Activated naive CD8-positive, alpha-beta T cell treated with anti-CD3 and anti-CD28 coated beads, Interleukin-2, amount 10 ng/mL, durations not matched to agents 7 days and 5 days (primary cell): ENCODE measurements at regions not wholly inside any gene's neighbourhood (a gene's known extent, or its start where the extent isn't known, plus 50 kb on each side); places are given as distances from the start of the nearest gene placed in this dataset.
"Not testable (repeated sequence)": the region's sequence is repeated elsewhere in the genome, so short reads cannot be mapped to it uniquely, and the experiment has no call there.

Experiments
- ATAC-seq: fragments of 150-1000 bp; cut with Tn5 transposase; one replicate; pipeline ENCODE4 v1.10.0; 2021; ENCODE audit warnings: low read depth, moderate library complexity
- POLR2A ChIA-PET: fragments of 350-600 bp; sonication (Branson Sonifier 250); formaldehyde crosslinking; loops from one replicate; lab custom pipeline; 2021; ENCODE audit warnings: antibody characterized with exemption; lab: Charles Lee
- DNase-seq: peaks from one replicate; pipeline ENCODE4 v3.0.0; 2021
- H3K27ac Mint-ChIP-seq: one replicate; pipeline ENCODE4 v1.8.0; 2022; ENCODE audit warnings: mild to moderate bottlenecking, mixed read lengths
- H3K27me3 Mint-ChIP-seq: one replicate; pipeline ENCODE4 v1.8.0; 2022; ENCODE audit warnings: mild to moderate bottlenecking, moderate library complexity, mixed read lengths
- H3K36me3 Mint-ChIP-seq: one replicate; pipeline ENCODE4 v1.8.0; 2021; ENCODE audit warnings: mild to moderate bottlenecking, mixed read lengths
- H3K4me1 Mint-ChIP-seq: one replicate; pipeline ENCODE4 v1.8.0; 2021; ENCODE audit warnings: mixed read lengths
- H3K4me3 Mint-ChIP-seq: one replicate; pipeline ENCODE4 v1.8.0; 2022; ENCODE audit warnings: mild to moderate bottlenecking, moderate library complexity, mixed read lengths
- H3K9me3 Mint-ChIP-seq: one replicate; pipeline ENCODE4 v1.8.0; 2021; ENCODE audit warnings: mixed read lengths

GRCh38 chrX:128728943-128729342, 676.7 kb upstream of the ACTRT1 start:
- Mint-ChIP-seq H3K36me3 (no peaks in the 10 kb centered on the region), H3K27ac (no peak overlapping the region), H3K4me3 (no peak overlapping the region), H3K4me1 (no peaks in the 10 kb centered on the region), H3K27me3 (no peaks in the 10 kb centered on the region), H3K9me3 (no peaks in the 10 kb centered on the region)
- POLR2A ChIA-PET = no interaction called here
- DNase-seq (no peak), ATAC-seq (no peak)

DNA sequence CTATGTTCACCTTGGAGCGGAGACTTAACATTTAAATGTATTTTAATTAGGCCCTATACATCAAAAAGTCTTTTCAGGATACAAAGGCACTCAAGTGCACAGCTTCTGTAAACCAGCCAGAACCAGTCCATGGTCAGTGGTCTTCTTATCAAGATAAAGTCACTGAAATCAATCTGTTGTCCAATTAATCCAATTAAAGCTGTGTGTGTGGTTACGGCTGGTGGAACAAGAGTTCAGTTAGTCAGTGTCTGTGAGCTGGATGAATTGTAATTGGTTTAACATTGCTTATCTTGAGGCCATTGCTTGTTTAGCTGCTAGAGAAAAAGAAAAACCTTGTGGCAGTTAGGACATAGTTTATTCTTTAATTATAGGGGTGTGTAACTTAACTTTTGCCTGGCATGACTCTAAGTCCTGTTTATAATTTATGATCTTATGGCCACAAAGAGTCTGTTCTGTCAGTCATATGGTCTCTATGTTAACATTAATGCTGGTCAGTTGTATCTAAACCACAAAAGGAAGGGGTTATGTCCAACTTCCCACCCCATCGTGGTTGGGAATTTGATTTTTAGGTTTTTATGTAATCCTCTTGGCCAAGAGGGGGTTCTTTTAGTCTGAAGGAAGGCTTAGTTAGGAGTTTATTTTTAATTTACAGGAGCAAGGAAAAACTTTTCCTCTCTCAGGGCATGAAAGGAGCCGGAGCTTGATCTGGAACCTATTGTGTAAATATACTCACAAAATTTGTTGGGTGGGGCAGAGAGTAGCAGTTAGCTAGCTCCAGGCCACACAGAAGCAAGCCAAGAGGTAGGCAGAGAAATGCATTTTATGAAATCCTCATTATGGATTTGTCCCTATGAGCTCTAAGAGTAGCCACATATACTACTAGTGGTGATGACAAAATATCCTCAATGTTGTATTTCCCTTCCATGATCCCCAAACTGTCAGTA, 665.7 kb upstream of the ACTRT1 start:
- no peak overlapping the region for H3K4me3 Mint-ChIP-seq

GRCh38 chrX:128714425-128714824, 662.2 kb upstream of the ACTRT1 start:
- Mint-ChIP-seq H3K27ac (no peak overlapping the region), H3K27me3 (no peaks in the 10 kb centered on the region), H3K36me3 (no peaks in the 10 kb centered on the region), H3K9me3 (no peaks in the 10 kb centered on the region), H3K4me3 (no peak overlapping the region), H3K4me1 (no peaks in the 10 kb centered on the region)
- ATAC-seq (no peak), DNase-seq (no peak)
- POLR2A ChIA-PET = no interaction called here

More for the DNA sequence above, 665.7 kb upstream of the ACTRT1 start:
- DNase-seq = no peak
- ATAC-seq = no peak
- Mint-ChIP-seq H3K27me3 (no peaks in the 10 kb centered on the region), H3K36me3 (no peaks in the 10 kb centered on the region), H3K27ac (no peak overlapping the region), H3K4me1 (no peaks in the 10 kb centered on the region), H3K9me3 (no peaks in the 10 kb centered on the region)
- POLR2A ChIA-PET = no interaction called here

GRCh38 chrX:128699716-128700285, 647.6 kb upstream of the ACTRT1 start:
- H3K27ac Mint-ChIP-seq = no peak overlapping the region
- DNase-seq (no peak), ATAC-seq (no peak)
- no peaks in the 10 kb centered on the region for H3K4me1 Mint-ChIP-seq
- H3K36me3 Mint-ChIP-seq = no peaks in the 10 kb centered on the region
- POLR2A ChIA-PET = no interaction called here
- H3K9me3 Mint-ChIP-seq = no peaks in the 10 kb centered on the region
- H3K4me3 Mint-ChIP-seq = no peak overlapping the region
- H3K27me3 Mint-ChIP-seq = no peaks in the 10 kb centered on the region

DNA sequence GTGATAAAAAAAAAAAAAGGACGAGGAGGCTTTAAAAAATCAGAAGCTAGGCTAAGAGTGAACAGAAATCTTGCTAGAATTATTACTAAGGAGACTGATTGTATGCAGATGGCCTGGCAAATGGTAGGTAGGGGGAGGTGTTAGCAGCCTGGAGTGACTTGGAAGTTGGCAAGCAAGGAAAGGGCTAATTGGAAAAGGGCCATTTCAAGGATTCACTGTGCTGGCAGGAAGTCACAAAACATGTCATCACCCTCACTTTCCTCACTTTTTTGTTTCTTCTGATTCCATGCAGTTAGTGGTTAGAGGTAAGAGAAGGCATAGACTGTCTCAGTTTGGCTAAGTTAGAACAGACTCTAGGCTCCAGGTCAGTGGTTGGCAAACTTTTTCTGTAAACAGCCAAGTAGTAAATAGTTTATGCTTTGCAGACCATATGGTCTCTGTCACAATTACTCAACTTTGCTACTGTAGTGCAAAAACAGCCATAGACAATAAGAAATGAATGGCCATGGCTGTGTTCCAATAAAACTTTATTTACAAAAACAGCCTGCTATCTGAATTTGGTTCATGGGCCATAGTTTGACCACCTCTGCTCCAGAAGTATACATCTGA, 646.5 kb upstream of the ACTRT1 start:
- ATAC-seq (no peak), DNase-seq (no peak)
- Mint-ChIP-seq H3K27ac (no peak overlapping the region), H3K4me1 (no peaks in the 10 kb centered on the region), H3K27me3 (no peaks in the 10 kb centered on the region), H3K36me3 (no peaks in the 10 kb centered on the region), H3K4me3 (no peak overlapping the region), H3K9me3 (no peaks in the 10 kb centered on the region)
- POLR2A ChIA-PET = no interaction called here

DNA sequence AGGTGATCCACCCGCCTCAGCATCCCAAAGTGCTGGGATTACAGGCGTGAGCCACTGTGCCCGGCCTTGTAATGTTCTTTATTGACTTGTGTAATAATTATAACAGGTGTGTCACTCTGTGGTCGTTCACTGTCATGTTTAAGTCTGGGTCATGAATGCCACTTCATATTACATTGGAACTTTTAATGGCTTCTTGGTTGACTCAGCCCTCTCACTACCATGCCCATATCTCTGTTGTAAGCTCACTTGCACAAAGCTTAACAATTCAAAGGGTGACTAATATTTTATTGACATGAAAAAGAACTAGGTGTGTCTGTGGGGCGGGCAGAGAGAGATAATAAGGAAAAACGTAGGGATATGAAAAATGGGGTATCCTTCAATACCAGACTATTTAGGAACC, 639.7 kb upstream of the ACTRT1 start:
- no peak for ATAC-seq
- Mint-ChIP-seq H3K9me3 (no peaks in the 10 kb centered on the region), H3K36me3 (no peaks in the 10 kb centered on the region), H3K4me1 (no peaks in the 10 kb centered on the region), H3K27me3 (peaks cover 2% of the 10 kb centered on the region), H3K4me3 (no peak overlapping the region), H3K27ac (no peak overlapping the region)
- POLR2A ChIA-PET = no interaction called here
- no peak for DNase-seq

DNA sequence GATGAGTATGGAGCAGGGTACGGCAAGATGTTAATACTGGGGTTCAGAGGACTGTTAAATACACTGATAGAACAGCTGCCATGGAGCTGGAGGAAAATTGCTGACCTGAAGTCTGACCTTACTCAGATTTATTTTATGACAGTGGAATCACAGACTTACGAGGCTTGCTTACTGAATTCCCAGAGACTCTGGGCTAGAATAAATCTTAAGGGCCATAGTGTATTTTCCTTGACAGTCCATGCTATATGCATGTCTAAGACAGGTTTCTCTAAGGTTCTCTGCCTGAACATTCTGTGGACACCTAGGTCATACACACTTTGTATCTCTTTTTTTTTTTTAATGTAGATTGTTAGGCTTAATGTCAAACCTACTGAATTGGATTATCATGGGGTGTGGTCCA, 633.2 kb upstream of the ACTRT1 start:
- Mint-ChIP-seq H3K9me3 (peaks cover 2% of the 10 kb centered on the region), H3K27me3 (no peaks in the 10 kb centered on the region), H3K4me3 (no peak overlapping the region), H3K4me1 (no peaks in the 10 kb centered on the region), H3K27ac (no peak overlapping the region), H3K36me3 (no peaks in the 10 kb centered on the region)
- ATAC-seq = no peak
- POLR2A ChIA-PET = no interaction called here
- DNase-seq = no peak

DNA sequence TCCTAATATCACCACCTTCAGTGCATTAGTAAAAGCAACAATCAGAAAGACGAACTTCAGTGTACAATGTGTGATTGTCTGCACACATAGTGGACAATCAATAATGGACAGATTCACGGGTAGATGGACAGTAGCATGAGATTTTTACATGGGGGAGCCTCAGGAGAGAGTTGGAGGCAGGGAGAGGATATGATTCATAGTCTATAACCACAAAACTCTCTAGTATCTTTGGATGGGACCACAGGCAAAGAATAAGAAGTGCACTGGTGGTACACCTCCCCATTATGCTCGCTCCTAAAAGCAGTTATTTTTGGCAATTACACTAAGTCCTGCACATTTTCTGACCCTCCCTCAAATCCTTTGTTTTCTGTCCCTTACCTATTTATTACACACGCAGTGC, 624.4 kb upstream of the ACTRT1 start:
- DNase-seq = no peak
- no peaks in the 10 kb centered on the region for H3K27me3 Mint-ChIP-seq
- no peak overlapping the region for H3K4me3 Mint-ChIP-seq
- H3K9me3 Mint-ChIP-seq = peaks cover 2% of the 10 kb centered on the region
- no peak for ATAC-seq
- H3K27ac Mint-ChIP-seq = no peak overlapping the region
- H3K36me3 Mint-ChIP-seq = no peaks in the 10 kb centered on the region
- POLR2A ChIA-PET = no interaction called here
- no peaks in the 10 kb centered on the region for H3K4me1 Mint-ChIP-seq

- H3K4me3 Mint-ChIP-seq, H3K27ac Mint-ChIP-seq, H3K4me1 Mint-ChIP-seq, POLR2A ChIA-PET, ATAC-seq, DNase-seq, H3K27me3 Mint-ChIP-seq, H3K9me3 Mint-ChIP-seq, H3K36me3 Mint-ChIP-seq: not testable (repeated sequence)
Measured at GRCh38 chrX:128674326-128675086, 622.3 kb upstream of the ACTRT1 start.

- H3K27ac Mint-ChIP-seq = no peak overlapping the region
- DNase-seq = no peak
- POLR2A ChIA-PET = no interaction called here
- no peaks in the 10 kb centered on the region for H3K4me1 Mint-ChIP-seq
- no peaks in the 10 kb centered on the region for H3K27me3 Mint-ChIP-seq
- no peak for ATAC-seq
- H3K9me3 Mint-ChIP-seq = no peaks in the 10 kb centered on the region
- H3K36me3 Mint-ChIP-seq = no peaks in the 10 kb centered on the region
- no peak overlapping the region for H3K4me3 Mint-ChIP-seq
Measured at GRCh38 chrX:128664211-128664610, 612.0 kb upstream of the ACTRT1 start.

DNA sequence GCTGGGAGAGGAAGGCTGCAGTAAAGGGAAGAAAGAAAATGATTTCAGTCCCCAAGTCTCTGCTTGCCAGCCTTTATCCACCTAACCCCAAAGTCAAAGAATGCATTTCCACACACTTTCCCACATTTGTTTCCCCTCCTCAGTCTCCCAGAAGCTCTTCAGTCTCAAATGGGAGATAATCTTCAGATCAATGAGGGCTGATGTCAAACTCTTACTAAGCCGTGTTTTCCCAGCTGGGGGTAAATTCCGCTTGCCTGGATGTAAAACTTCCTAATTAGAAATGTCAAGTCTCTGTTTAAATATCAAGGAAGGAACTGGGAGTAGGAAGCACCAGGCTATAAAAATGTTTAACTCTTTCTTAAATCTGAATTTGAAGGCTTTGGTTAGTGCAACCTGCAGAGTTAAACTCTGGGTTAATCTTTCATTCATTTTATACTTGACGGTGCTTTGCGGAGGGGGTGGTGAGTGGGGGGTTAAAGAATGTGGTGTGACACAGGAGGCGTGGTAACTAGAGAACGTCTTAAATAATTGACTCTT, 601.4 kb upstream of the ACTRT1 start:
- no peak overlapping the region for H3K27ac Mint-ChIP-seq
- H3K36me3 Mint-ChIP-seq = no peaks in the 10 kb centered on the region
- POLR2A ChIA-PET = no interaction called here
- DNase-seq (no peak), ATAC-seq (no peak)
- H3K4me1 Mint-ChIP-seq = no peaks in the 10 kb centered on the region
- H3K4me3 Mint-ChIP-seq = no peak overlapping the region
- H3K9me3 Mint-ChIP-seq = no peaks in the 10 kb centered on the region
- no peaks in the 10 kb centered on the region for H3K27me3 Mint-ChIP-seq

DNA sequence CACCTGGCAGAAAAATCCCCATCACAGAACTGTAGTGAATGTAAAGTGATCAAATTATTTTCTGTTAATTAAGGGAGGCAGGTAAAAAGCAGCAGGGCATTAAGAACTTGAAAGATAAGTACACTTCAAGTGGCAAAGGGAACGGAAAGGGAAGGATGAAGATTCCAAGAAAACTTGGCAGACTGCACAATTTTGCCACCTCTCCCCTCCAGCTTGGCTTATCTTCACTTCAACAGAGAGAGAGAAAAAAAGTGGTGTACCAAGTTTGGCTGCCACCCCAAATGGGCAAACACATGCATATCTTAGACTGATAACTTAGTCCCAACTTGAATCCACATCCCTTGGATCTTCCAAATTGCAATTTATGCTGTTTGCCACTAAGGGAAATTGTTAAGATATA, 598.1 kb upstream of the ACTRT1 start:
- no peaks in the 10 kb centered on the region for H3K4me1 Mint-ChIP-seq
- POLR2A ChIA-PET = no interaction called here
- ATAC-seq (no peak), DNase-seq (no peak)
- no peak overlapping the region for H3K4me3 Mint-ChIP-seq
- no peaks in the 10 kb centered on the region for H3K36me3 Mint-ChIP-seq
- H3K9me3 Mint-ChIP-seq = no peaks in the 10 kb centered on the region
- no peak overlapping the region for H3K27ac Mint-ChIP-seq
- H3K27me3 Mint-ChIP-seq = no peaks in the 10 kb centered on the region

DNA sequence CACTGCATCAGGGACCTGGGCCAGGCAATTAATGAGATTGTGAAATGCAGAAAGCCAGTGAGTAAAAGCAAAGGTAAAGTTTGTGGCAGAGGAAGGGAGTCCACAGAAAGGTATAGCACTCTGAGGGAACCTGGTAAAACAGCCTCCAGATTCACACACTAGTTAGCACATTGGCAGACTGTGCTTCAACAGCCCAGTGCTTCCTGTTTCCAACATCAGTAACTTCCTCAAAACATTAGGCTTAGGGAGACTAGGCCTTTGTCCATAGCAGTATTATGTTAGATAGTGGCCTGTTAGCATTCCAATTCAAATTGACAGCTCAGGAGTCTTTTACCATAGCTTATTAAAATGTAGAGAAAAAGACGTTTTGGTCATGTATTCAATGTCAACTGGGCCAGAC, 582.6 kb upstream of the ACTRT1 start:
- POLR2A ChIA-PET = no interaction called here
- Mint-ChIP-seq H3K9me3 (no peaks in the 10 kb centered on the region), H3K4me1 (no peaks in the 10 kb centered on the region), H3K27ac (no peak overlapping the region), H3K4me3 (no peak overlapping the region), H3K36me3 (no peaks in the 10 kb centered on the region), H3K27me3 (no peaks in the 10 kb centered on the region)
- DNase-seq (no peak), ATAC-seq (no peak)
